Activated CD8-positive, alpha-beta memory T cell treated with anti-CD3 and anti-CD28 coated beads for 36 hours (primary cell): ENCODE measurements at regions not wholly inside any gene's neighbourhood (a gene's known extent, or its start where the extent isn't known, plus 50 kb on each side); places are given as distances from the start of the nearest gene placed in this dataset.
"Not testable (repeated sequence)": the region's sequence is repeated elsewhere in the genome, so short reads cannot be mapped to it uniquely, and the experiment has no call there.

Experiments used
- CTCF ChIA-PET: fragments of 350-600 bp; sonication (Branson Sonifier 250); formaldehyde crosslinking; loops from one replicate; lab custom pipeline; 2021; ENCODE audit warnings: antibody characterized with exemption; lab: Charles Lee
- POLR2A ChIA-PET: fragments of 350-600 bp; sonication (Branson Sonifier 250); formaldehyde crosslinking; loops from one replicate; lab custom pipeline; 2021; ENCODE audit warnings: antibody characterized with exemption; lab: Charles Lee

DNA sequence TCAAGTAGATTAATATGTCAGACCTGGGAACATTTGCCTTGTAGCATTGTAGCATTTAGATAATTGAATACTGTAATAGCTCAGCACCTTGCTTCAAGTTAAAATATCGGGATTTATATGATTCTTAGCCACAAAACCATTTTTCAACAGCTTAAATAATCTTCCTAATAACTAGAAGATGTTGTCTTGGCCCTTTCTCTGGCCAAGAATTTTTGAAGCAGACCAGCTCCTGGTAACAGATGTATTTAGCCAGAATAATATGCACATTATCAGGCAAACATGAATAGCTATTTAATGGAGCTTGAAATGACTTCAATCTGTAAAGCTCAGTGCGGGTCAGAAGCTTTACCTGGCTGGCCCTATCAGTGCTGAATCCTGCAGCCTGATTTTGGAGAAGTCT is 913.1 kb downstream of the AACS start:
- ChIA-PET CTCF (no interaction called here), POLR2A (no interaction called here)

DNA sequence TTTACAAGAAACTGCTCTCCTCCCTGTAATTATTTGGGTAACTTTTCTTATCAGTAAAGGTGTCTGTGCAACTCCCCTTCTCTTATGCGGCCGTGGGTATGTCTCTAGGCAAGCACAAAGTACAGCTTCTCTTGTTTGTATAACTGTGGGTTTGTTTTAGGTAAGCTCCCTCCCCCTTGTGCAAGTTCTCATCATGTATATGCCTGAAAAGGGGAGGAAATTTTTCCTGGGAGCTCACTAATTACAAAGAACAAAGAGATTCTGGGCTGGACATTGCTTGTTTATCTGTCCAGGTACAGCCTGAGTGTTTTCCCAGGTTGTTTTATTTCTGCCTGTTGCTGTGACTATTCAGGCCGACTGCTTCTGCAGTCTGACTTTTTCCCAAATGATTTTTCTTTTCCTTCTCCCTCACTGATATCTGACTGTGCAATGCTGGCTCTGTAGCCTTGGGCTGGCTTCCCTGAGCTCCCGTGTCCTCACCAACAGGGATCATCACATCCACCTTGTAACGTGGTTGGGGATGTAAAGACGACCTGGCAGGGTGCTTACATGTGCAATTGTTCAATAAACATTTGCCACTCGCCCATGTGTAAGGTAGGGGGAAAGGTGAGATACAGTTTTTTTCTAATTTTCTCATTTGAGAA is 916.5 kb downstream of the AACS start:
- POLR2A ChIA-PET = no interaction called here
- CTCF ChIA-PET = no interaction called here

GRCh38 chr12:125983094-125983783 is 918.0 kb downstream of the AACS start:
- ChIA-PET POLR2A (no interaction called here), CTCF (no interaction called here)

DNA sequence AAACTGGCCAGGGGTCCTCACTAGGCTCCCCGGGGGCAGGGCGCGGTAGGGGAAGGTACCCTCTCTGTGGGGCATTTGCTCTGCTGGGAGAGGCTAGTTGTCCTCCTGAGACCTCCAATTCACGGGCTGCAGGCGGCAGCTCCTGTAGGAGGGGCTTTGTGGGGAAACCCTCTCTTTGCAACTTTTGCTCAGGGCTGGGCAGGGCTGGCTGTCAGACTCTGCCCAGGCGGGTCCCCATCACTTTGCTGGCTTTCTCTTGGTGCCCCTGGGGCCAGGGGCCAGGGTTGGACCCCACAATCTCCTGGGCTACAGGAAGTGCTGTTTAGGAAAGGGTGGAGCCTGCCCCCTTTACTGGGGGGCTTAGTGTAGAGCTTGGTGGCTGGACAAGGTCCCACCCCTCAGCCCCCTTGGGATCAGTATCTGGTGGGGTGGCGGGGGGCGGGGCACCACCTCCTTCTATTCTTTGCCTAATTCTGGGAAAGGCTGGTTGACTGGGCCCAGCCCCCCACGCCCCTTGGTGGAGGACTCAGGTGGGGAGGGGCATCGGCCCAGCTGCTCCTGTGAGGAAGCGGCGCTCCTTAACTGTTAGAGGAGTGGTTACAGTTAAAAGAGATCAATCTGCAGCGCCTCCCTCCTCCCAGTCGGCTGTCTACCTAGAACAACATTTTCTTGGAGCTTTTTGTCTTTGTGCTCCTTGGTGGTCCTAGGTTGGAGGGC is 918.7 kb downstream of the AACS start:
- POLR2A ChIA-PET = no interaction called here

DNA sequence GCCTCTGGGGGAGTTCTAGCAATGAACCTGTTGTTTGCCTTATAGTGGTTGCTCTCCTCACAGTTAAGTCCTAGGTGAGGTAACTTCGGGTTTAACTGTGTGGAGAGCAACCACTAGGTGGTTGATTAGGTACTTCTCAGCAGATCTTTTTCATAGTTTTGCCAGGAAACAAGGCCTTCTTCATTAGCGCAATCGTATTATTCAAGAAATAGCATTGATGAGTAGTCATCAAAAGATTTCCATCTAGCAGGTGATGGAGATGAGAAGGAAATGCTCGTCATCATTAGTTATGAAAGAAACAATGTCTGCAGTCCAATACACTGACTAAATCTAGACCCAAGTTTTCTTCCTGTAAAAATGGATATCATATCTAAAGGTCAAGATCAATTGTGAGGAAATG is 923.3 kb downstream of the AACS start:
- CTCF ChIA-PET = no interaction called here
- POLR2A ChIA-PET = no interaction called here

More for the DNA sequence above, 918.7 kb downstream of the AACS start:
- CTCF ChIA-PET = no interaction called here

- CTCF ChIA-PET = no interaction called here
- POLR2A ChIA-PET = no interaction called here
These were observed 924.5 kb downstream of the AACS start for GRCh38 chr12:125989696-125990095.

DNA sequence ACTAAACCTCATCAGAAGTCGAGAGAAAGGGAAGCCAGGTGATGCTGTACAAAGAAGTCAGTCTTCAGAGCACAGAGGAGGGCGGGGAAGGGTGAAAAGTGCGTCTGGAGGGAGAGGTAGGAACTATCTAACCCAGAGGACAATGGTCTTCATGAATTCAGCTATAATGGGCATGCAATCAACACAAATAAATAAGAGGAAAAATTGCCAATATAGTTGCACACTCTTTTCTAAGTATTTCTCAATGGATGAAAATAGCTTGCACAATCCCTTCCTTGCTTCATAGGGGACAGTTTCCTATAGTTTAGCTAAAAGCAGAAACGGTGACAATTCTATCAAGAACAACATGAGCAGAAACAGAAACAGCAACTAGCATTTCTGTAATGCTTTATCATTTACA is 931.2 kb downstream of the AACS start:
- POLR2A ChIA-PET = no interaction called here
- CTCF ChIA-PET = no interaction called here

DNA sequence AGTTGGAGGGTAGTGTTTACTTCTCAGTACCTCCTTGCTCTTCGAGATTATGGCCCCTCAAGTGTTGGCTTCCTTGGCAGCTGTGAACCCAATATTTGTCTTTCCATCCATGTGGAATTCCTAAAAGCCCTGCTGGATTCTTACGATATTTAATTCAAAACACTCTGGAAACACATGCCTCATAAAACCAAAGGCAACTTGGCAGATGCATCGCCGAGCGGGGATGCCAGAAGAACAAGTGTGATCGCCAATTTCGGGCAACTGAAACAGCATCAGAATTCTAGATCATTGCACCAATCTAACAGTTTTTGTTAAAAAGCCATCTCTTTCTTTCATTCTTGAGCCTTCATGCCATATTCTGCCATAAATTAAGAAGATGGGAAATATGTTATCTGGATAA is 934.4 kb downstream of the AACS start:
- CTCF ChIA-PET = no interaction called here
- POLR2A ChIA-PET = no interaction called here

GRCh38 chr12:126019385-126019784 is 954.1 kb downstream of the AACS start:
- ChIA-PET CTCF (no interaction called here), POLR2A (no interaction called here)

DNA sequence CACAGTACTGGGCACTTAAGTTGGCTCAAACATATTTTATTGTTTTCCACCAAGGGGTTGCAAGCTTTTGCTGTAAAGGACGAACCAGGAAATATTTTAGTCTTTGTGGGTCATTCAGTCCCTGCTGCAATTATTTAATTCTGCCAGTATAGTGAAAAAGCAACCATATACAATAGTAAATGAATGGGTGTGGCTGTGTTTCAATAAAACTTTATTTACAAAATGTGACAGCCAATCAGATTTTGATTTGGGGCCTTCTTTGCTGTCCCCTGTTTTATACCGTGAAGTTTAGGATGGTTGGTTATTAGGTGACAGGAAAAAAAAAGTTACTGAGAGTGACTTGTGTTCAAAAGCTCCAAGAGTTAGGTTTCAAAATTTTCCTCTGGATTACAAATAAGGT is 956.4 kb downstream of the AACS start:
- ChIA-PET CTCF (interaction anchor here (0.7 kb wide), 1 partner anchor 1136 kb away, joined by 3 read pairs; no protein-coding TSS in a partner anchor), POLR2A (no interaction called here)

- CTCF ChIA-PET = no interaction called here
- POLR2A ChIA-PET = no interaction called here
These were observed 962.6 kb downstream of the AACS start for GRCh38 chr12:126027825-126028224.

DNA sequence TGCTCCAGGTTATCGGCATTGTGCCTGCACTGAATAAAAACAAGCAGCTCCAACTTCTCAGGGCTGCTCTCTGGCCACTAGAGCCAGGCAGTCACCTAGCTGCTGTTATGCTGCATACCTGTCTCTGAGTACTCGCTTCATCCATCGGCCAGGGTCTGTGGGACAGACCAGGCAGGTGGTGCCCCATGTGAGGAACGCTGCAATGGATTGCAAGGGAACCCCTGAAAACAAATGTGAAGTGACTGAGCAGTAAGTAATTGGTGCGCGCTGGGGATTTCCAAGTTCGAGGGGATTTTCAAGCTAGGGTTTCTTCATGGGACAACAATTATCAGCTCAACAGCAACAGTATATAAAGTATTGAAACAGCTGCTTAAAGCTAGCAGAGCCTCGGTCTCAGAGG is 965.3 kb downstream of the AACS start:
- ChIA-PET POLR2A (no interaction called here), CTCF (no interaction called here)

GRCh38 chr12:126033751-126034150 is 968.5 kb downstream of the AACS start:
- ChIA-PET POLR2A (no interaction called here), CTCF (no interaction called here)

DNA sequence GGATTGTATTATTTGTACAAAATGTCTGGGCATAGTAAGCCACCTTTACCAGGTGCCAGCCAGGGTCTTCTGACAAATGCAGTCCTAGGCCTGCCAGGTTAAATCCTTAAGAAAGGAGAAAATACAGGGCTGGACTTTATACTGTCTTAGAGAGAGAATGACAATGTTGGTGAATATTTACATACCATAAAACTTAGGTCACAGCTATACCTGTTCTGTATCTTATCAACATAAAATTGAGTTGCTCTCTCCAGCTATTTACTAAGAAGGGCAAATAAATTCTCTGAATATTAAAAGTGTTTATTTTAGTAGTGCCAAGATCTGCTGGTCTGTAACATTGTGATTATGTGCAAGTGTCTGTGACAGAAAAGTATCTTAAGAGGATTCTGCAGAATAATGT is 971.1 kb downstream of the AACS start:
- ChIA-PET POLR2A (no interaction called here), CTCF (no interaction called here)

DNA sequence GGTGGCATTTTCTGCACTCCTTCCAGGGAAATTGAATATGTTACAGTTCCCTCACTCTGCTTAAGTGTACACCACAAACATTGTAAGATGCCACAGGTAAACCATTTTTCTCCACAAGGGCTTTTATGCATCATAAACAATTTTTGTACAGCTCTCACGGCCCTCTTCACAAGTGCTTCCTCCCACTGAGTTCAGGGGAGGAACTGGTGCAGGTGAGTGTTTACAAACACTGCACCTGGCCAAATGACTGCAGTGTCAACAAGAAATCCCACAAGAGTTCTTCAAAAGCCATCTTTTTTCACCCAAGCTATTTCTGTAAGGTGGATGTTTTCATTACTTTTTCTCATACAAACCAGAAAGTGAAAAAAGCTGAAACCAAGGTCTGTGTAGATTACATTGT is 973.2 kb downstream of the AACS start:
- CTCF ChIA-PET = no interaction called here
- POLR2A ChIA-PET = no interaction called here

DNA sequence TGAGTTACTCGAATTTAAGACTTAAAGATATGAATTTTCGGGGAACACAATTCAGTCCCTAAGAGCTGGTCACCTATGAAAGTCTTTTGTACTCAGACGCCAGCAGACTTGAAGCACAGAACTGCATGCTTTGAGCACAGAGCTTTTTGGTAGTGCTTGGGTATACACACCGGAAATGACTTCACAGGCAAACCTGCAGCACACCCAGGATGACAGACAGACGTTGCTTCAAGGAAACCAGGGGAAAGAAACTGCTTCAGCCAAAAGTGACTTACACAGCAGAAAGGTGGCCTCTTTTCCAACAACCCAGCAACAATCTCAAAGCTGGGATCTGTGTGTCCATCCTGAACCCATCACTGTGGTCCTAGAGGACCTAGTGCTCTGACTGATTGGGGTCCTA is 975.1 kb downstream of the AACS start:
- CTCF ChIA-PET = no interaction called here
- POLR2A ChIA-PET = no interaction called here

DNA sequence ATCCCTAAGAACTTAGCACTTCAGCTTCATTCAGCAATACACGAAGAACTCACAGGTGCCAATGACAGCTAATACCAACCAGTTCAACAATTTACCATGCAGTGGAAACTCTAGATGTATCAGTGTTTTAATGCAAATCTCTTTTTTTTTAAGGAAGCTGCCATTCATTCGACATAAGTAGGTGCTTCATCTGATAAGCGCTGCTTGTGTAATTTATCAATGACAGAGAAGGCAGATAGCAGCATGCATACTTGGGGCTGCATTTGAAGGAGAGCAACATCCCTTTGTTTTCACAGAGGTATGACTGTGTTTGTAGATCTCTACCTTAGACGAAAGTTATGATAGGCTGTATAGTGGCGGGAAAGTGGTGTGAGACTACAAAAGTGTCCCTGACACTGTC is 977.1 kb downstream of the AACS start:
- ChIA-PET CTCF (no interaction called here), POLR2A (no interaction called here)

DNA sequence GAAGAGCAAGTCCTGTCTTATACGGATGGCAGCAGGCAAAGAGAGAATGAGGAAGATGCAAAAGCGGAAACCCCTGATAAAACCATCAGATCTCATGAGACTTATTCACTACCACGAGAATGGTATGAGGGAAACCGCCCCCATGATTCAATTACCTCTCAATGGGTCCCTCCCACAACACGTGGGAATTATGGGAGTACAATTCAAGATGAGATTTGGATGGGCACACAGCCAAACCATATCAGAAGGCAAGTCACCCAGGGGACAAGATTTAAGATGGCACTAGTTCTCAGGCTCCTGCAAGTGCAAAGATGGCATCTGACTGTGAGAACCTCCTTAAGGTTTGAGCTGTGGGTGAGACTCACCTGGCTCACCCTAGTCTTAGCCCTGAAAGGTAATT is 984.3 kb downstream of the AACS start:
- POLR2A ChIA-PET, CTCF ChIA-PET: not testable (repeated sequence)

GRCh38 chr12:126051611-126052107 is 986.4 kb downstream of the AACS start:
- ChIA-PET POLR2A (no interaction called here), CTCF (no interaction called here)

DNA sequence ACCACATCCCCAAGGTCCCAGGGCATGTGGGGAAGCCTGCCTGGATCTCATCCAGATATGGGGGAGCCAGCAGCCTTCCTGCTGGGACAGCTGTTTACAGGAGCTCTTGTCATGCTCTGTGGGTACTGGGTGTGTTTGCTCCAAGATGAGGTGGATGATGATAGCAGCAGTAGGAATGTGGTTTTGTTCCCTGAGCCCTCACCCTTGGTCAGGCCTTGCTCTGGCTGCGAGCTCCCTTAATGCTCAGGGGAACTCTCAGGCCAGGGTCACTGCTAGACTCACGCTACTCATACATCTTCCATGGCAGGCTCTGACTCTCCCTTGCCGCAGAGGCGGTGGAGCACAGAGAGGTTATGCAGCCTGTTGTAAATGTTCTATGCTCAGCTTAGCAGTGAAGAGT is 990.3 kb downstream of the AACS start:
- ChIA-PET CTCF (no interaction called here), POLR2A (no interaction called here)

DNA sequence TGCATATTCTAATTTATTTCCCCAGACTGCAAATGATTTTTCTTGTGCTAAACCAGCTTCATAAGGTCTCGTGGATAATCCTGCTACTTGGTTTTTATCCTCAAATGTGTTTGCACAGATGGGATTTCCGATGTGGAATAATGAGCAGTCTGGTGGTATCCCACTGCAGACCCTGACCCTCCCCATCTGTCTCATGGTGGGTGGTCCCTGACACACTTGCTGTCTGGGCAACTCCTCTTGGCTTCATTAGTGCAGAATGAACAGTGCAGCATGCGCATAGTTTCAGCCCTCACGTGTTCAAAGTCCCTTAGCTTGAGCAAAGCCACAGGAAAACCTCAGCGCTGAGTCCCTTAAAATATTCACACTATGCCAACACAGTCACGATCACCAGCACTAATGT is 996.5 kb downstream of the AACS start:
- ChIA-PET CTCF (interaction anchor here (0.9 kb wide), 1 partner anchor 22 kb away, joined by 3 read pairs; no protein-coding TSS in a partner anchor), POLR2A (no interaction called here)
